PC-9 (cell line): ENCODE measurements at regions not wholly inside any gene's neighbourhood (a gene's known extent, or its start where the extent isn't known, plus 50 kb on each side); places are given as distances from the start of the nearest gene placed in this dataset.

ENCODE experiments used
- BruUV-seq: library from RNA; stranded (reverse); fragments of 400-500 nt; replicated peaks from 2 replicates; lab custom pipeline; 2021; lab: Mats Ljungman, UMichigan
- CTCF ChIA-PET: fragments of 300-600 bp; sonication (Branson Sonifier 250); formaldehyde crosslinking; loops from one replicate; lab custom pipeline; 2022; ENCODE audit warnings: antibody characterized with exemption; lab: Charles Lee
- POLR2A ChIA-PET: fragments of 300-600 bp; sonication (Branson Sonifier 250); formaldehyde crosslinking; loops from one replicate; lab custom pipeline; 2022; ENCODE audit warnings: antibody characterized with exemption; ENCODE audit not compliant: unreplicated experiment; lab: Charles Lee
- DNase-seq, 2 experiments: peaks; one replicate each; pipeline versions ENCODE4 v3.0.0 to v3.0.0-alpha.2; 2015 to 2022; ENCODE audit warnings: mixed read lengths in 1 of 2
- H2AFZ ChIP-seq: fragments of 200-600 bp; sonication (generic); 2 replicates; pipeline ENCODE4 v1.8.1; 2017; ENCODE audit warnings: antibody characterized with exemption
- H3F3A ChIP-seq: fragments of 200-600 bp; sonication (generic); 2 replicates; pipeline ENCODE4 v1.8.1; 2017; ENCODE audit warnings: antibody characterized with exemption, mild to moderate bottlenecking, low read depth; ENCODE audit not compliant: insufficient read depth
- H3K27ac ChIP-seq: fragments of 200-600 bp; sonication (generic); 2 replicates; pipeline ENCODE4 v1.6.1; 2016; ENCODE audit warnings: mixed run types
- H3K27me3 ChIP-seq: fragments of 200-600 bp; sonication (generic); 2 replicates; pipeline ENCODE4 v1.6.1; 2016; ENCODE audit warnings: low read depth, mixed run types; ENCODE audit not compliant: insufficient read depth
- H3K36me3 ChIP-seq: fragments of 200-600 bp; sonication (generic); 2 replicates; pipeline ENCODE4 v1.6.1; 2016; ENCODE audit warnings: low read depth, mixed run types
- H3K4me1 ChIP-seq: fragments of 200-600 bp; sonication (generic); replicated peaks from 2 replicates; pipeline ENCODE4 v1.6.1; 2016; ENCODE audit warnings: mixed run types; ENCODE audit not compliant: insufficient read depth
- H3K4me2 ChIP-seq: fragments of 200-600 bp; sonication (generic); 2 replicates; pipeline ENCODE4 v1.6.1; 2017; ENCODE audit warnings: mixed run types
- H3K4me3 ChIP-seq: fragments of 200-600 bp; sonication (generic); 2 replicates; pipeline ENCODE4 v1.6.1; 2016; ENCODE audit warnings: mixed run types
- H3K79me2 ChIP-seq: fragments of 200-600 bp; sonication (generic); 2 replicates; pipeline ENCODE4 v1.6.1; 2017; ENCODE audit warnings: low read depth, mixed run types
- H3K9me2 ChIP-seq: fragments of 200-600 bp; sonication (generic); 2 replicates; pipeline ENCODE4 v1.8.1; 2017; ENCODE audit warnings: mild to moderate bottlenecking; ENCODE audit not compliant: insufficient read depth
- H3K9me3 ChIP-seq: fragments of 200-600 bp; sonication (generic); 2 replicates; pipeline ENCODE4 v1.8.1; 2016; ENCODE audit warnings: low read depth; ENCODE audit not compliant: insufficient read depth
- H4K20me1 ChIP-seq: fragments of 200-600 bp; sonication (generic); 2 replicates; pipeline ENCODE4 v1.8.1; 2017; ENCODE audit not compliant: insufficient read depth
- EZH2 ChIP-seq: fragments of 200-600 bp; sonication (generic); IDR thresholded peaks from 2 replicates; pipeline ENCODE4 v1.8.0; 2017; ENCODE audit warnings: antibody characterized with exemption, low read depth
- intact Hi-C: fragments of 100-400 bp; cut with micrococcal nuclease; formaldehyde crosslinking; loops from one replicate; pipeline ENCODE4 v1.10.0; 2022; ENCODE audit not compliant: unreplicated experiment
- TF ChIP-seq, protein P1 (sequence below): fragments of 200-600 bp; sonication (generic); conservative IDR thresholded peaks from 2 replicates; pipeline ENCODE4 v1.6.1; 2017; ENCODE audit warnings: mixed run types, antibody characterized with exemption, mild to moderate bottlenecking, moderate library complexity

DNA sequence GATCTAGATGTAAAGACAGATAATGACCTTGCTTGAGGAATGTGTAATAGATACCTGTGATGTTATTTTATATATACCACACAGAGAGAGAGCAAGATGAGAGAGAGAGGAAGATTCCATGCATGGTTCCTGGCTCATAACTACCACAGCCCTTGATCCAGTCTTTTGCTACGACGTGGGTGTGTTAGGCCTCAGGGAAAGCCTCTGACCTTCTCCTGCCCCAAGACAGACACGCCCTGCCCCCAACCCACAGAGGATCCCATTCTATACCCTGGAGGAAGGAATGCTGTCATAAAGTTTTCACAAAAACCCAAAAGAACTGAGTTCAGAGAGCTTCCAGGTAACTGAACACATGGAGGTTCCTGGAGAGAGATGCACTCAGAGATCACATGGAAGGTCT is 193.1 kb downstream of the ZEB2 start:
- H4K20me1 ChIP-seq: no peaks in the 10 kb centered on the region
- no peak overlapping the region for H3K4me2 ChIP-seq
- H3F3A ChIP-seq: peaks cover 13% of the 10 kb centered on the region; the same call in 1 of the 2 replicates
- no peak overlapping the region for H3K4me3 ChIP-seq
- no peak for DNase-seq
- intact Hi-C loops: no loop called here
- no peaks in the 10 kb centered on the region for H3K9me2 ChIP-seq
- no peak overlapping the region for H2AFZ ChIP-seq
- ChIA-PET CTCF (no interaction called here), POLR2A (no interaction called here)
- no TSS peak for BruUV-seq
- H3K27ac ChIP-seq: no peak overlapping the region
- H3K79me2 ChIP-seq: peaks cover 17% of the 10 kb centered on the region; the same call in 1 of the 2 replicates
- peaks cover 25% of the 10 kb centered on the region for H3K4me1 ChIP-seq
- no peaks in the 10 kb centered on the region for H3K36me3 ChIP-seq
- no peaks in the 10 kb centered on the region for H3K27me3 ChIP-seq
- TF ChIP-seq, protein P1, sequence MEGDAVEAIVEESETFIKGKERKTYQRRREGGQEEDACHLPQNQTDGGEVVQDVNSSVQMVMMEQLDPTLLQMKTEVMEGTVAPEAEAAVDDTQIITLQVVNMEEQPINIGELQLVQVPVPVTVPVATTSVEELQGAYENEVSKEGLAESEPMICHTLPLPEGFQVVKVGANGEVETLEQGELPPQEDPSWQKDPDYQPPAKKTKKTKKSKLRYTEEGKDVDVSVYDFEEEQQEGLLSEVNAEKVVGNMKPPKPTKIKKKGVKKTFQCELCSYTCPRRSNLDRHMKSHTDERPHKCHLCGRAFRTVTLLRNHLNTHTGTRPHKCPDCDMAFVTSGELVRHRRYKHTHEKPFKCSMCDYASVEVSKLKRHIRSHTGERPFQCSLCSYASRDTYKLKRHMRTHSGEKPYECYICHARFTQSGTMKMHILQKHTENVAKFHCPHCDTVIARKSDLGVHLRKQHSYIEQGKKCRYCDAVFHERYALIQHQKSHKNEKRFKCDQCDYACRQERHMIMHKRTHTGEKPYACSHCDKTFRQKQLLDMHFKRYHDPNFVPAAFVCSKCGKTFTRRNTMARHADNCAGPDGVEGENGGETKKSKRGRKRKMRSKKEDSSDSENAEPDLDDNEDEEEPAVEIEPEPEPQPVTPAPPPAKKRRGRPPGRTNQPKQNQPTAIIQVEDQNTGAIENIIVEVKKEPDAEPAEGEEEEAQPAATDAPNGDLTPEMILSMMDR: no peak
- no peak for TF ChIP-seq EZH2
- H3K9me3 ChIP-seq: no peaks in the 10 kb centered on the region

DNA sequence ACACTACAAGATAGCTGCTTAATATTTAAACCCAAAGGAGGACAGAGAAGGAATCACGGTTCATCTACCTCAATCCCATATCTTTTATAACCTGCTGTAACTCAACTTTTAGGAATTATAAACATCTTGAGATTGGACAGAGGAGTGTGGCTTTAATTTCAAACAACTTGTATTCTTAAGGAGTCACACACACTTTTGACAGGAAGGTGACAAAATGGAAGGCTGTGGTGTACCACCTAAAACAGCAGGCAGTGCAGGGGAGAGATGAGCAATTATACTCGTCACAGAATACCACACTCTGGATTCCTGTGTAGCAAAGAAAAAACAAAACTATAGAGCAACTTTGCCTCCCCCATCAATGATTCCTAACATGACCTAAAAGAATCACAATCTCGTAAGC is 194.8 kb downstream of the ZEB2 start:
- H3K79me2 ChIP-seq: peaks cover 9% of the 10 kb centered on the region; the same call in 1 of the 2 replicates
- peaks cover 10% of the 10 kb centered on the region; the same call in 1 of the 2 replicates for H3F3A ChIP-seq
- TF ChIP-seq, protein P1: no peak
- no peak for TF ChIP-seq EZH2
- H3K27ac ChIP-seq: peak overlapping the region; percentile 16
- H3K9me3 ChIP-seq: no peaks in the 10 kb centered on the region
- peak overlapping the region; percentile 29; the same call in 1 of the 2 replicates for H3K4me2 ChIP-seq
- CTCF ChIA-PET: interaction anchor here (0.6 to 0.7 kb wide), 2 partner anchors 39 to 566 kb away, joined by 4 to 5 read pairs; no protein-coding TSS in a partner anchor
- H3K27me3 ChIP-seq: no peaks in the 10 kb centered on the region
- H4K20me1 ChIP-seq: no peaks in the 10 kb centered on the region
- no peaks in the 10 kb centered on the region for H3K36me3 ChIP-seq
- no peak for DNase-seq
- intact Hi-C loops: no loop called here
- H3K9me2 ChIP-seq: no peaks in the 10 kb centered on the region
- no peak overlapping the region for H2AFZ ChIP-seq
- no peak overlapping the region for H3K4me3 ChIP-seq
- BruUV-seq: no TSS peak
- peaks cover 17% of the 10 kb centered on the region for H3K4me1 ChIP-seq
- POLR2A ChIA-PET: no interaction called here

- Histone ChIP-seq H3K79me2 (peaks cover 4% of the 10 kb centered on the region; the same call in 1 of the 2 replicates), H4K20me1 (no peaks in the 10 kb centered on the region), H2AFZ (no peak overlapping the region), H3K4me2 (peak overlapping the region; percentile 29; the same call in 1 of the 2 replicates), H3K9me2 (no peaks in the 10 kb centered on the region), H3F3A (peaks cover 10% of the 10 kb centered on the region; the same call in 1 of the 2 replicates), H3K27me3 (no peaks in the 10 kb centered on the region), H3K4me3 (no peak overlapping the region), H3K9me3 (no peaks in the 10 kb centered on the region), H3K4me1 (peaks cover 14% of the 10 kb centered on the region), H3K36me3 (no peaks in the 10 kb centered on the region), H3K27ac (peak overlapping the region; percentile 16)
- no TSS peak for BruUV-seq
- CTCF ChIA-PET: interaction anchor here (0.6 to 0.7 kb wide), 2 partner anchors 40 to 566 kb away, joined by 4 to 5 read pairs; no protein-coding TSS in a partner anchor
- no peak for TF ChIP-seq EZH2
- TF ChIP-seq, protein P1: no peak
- intact Hi-C loops: no loop called here
- peak; percentile 30 to 58 for DNase-seq
- POLR2A ChIA-PET: no interaction called here
Observed at GRCh38 chr2:144324446-144325045, 195.4 kb downstream of the ZEB2 start.
